H1 (cell line): ENCODE measurements at regions not wholly inside any gene's neighbourhood (a gene's known extent, or its start where the extent isn't known, plus 50 kb on each side); places are given as distances from the start of the nearest gene placed in this dataset.

Source experiments
- HDAC2 ChIP-seq, 2 experiments: fragments of 300-600 bp in 1 of 2; sonication (generic) in 1 of 2; IDR thresholded peaks; 2 replicates each; pipeline ENCODE4 v1.6.1; 2011 to 2012; ENCODE audit warnings: low read depth in 2 of 2, low read length in 2 of 2, mild to moderate bottlenecking in 2 of 2, moderate library complexity in 2 of 2, borderline replicate concordance in 1 of 2, inconsistent platforms in 1 of 2
- POLR2A ChIP-seq, 2 experiments: IDR thresholded peaks; 1 replicate in 1 of 2; 2 replicates in 1 of 2; pipeline ENCODE4 v1.6.1; 2011; ENCODE audit warnings: low read depth in 2 of 2, low read length in 2 of 2, mild to moderate bottlenecking in 2 of 2; ENCODE audit errors: control extremely low read depth in 1 of 2

- TF ChIP-seq HDAC2 (IDR thresholded peaks at IDR 0.05; ENCODE audit: borderline replicate concordance in 1 of 2, low read depth in 2 of 2, low read length in 2 of 2) (no peak), POLR2A (IDR thresholded peaks at IDR 0.05; ENCODE audit: control extremely low read depth in 1 of 2, low read depth in 2 of 2, low read length in 2 of 2) (no peak)
These were observed 75.2 kb upstream of the PLAC8 start for GRCh38 chr4:83189631-83190136.
